ENCODE measurements at regions not wholly inside any gene's neighbourhood (a gene's known extent, or its start where the extent isn't known, plus 50 kb on each side); places are given as distances from the start of the nearest gene placed in this dataset.
"Not testable (repeated sequence)": the region's sequence is repeated elsewhere in the genome, so short reads cannot be mapped to it uniquely, and the experiment has no call there.

DNA sequence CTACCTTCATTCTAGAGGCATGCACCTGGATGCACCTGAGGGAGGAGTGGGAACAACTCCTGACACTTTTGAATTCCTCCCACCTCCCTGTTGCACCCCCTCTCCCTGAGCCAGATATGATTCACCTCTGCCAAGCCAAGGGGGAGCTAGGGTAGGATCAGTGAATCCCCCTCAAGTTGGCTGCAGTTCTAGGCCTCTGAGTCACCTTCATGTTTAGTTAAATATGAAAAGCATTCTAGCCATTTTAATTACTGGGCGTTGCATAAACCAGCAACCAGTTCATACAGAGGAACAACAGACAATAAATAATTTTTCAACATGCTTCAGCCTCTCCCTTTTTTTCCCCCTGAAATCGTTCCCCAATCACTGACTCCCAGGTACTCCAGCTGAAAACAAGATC is 1440.2 kb downstream of the ADGRL3 start:
- TF ChIP-seq EZH2 (IDR thresholded peaks at IDR 0.05) (no peak), POLR2AphosphoS5 (IDR thresholded peaks at IDR 0.05; ENCODE audit: borderline replicate concordance, low read depth, low read length) (no peak), FOXP2 (optimal IDR thresholded peaks at IDR 0.05; ENCODE audit: control extremely low read depth, extremely low read length, insufficient read depth) (no peak)
- H3K27ac ChIP-seq: no peak overlapping the region
- H3K36me3 ChIP-seq (ENCODE audit: insufficient read depth, low read length): no peaks in the 10 kb centered on the region
- H3K9ac ChIP-seq (ENCODE audit: insufficient read length): no peak overlapping the region
- no peak for DNase-seq (ENCODE audit: low read depth, low spot score)
- no peak overlapping the region for H3K4me3 ChIP-seq
- H3K9me3 ChIP-seq (ENCODE audit: low read depth, low read length): no peaks in the 10 kb centered on the region

DNA sequence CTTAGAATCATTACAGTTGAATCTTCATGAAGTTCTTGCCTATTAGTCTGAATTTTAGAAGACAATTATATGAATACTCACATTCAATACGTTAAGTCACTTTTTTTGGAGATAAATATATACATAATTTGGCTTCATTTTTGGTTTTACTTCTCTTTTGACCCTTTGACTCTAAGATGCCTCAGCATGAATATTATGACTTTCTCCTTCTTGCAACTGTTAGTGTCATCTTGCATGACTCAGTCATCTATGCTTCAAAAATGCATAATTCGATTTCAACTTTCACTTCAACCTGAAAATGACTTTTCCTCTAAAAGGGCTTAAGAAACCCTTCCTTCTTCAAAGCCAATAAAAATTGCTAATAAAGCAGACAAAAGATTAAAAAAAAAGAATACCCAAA is 1427.5 kb downstream of the ADGRL3 start:
- no peak overlapping the region for H3K9ac ChIP-seq (ENCODE audit: insufficient read length)
- H3K9me3 ChIP-seq (ENCODE audit: low read depth, low read length): no peaks in the 10 kb centered on the region
- TF ChIP-seq EZH2 (IDR thresholded peaks at IDR 0.05) (no peak), POLR2AphosphoS5 (IDR thresholded peaks at IDR 0.05; ENCODE audit: borderline replicate concordance, low read depth, low read length) (no peak), FOXP2 (optimal IDR thresholded peaks at IDR 0.05; ENCODE audit: control extremely low read depth, extremely low read length, insufficient read depth) (no peak)
- no peak for DNase-seq (ENCODE audit: low read depth, low spot score)
- H3K4me3 ChIP-seq: no peak overlapping the region
- H3K27ac ChIP-seq: no peak overlapping the region
- H3K36me3 ChIP-seq (ENCODE audit: insufficient read depth, low read length): no peaks in the 10 kb centered on the region

DNA sequence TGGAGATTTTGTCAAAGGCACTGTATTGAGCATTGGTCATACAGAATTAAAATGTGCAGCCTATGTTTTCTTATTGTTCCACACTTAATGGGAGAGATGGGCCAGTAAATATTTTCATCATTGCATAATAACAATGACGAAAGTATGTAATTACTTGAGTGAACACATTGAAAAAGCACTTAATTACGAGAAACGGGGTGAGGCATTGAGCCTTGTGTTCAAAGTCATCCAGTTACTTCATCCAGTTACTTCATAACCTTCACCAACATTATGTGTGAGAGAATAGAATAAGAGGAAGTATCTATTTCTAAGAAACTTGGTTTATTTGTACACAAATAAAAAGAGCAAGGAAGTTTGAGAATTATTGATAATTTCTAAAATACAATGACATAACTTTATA is 1427.0 kb downstream of the ADGRL3 start:
- H3K36me3 ChIP-seq (ENCODE audit: insufficient read depth, low read length): no peaks in the 10 kb centered on the region
- TF ChIP-seq EZH2 (IDR thresholded peaks at IDR 0.05) (no peak), FOXP2 (optimal IDR thresholded peaks at IDR 0.05; ENCODE audit: control extremely low read depth, extremely low read length, insufficient read depth) (no peak), POLR2AphosphoS5 (IDR thresholded peaks at IDR 0.05; ENCODE audit: borderline replicate concordance, low read depth, low read length) (no peak)
- no peaks in the 10 kb centered on the region for H3K9me3 ChIP-seq (ENCODE audit: low read depth, low read length)
- DNase-seq (ENCODE audit: low read depth, low spot score): no peak
- no peak overlapping the region for H3K27ac ChIP-seq
- no peak overlapping the region for H3K4me3 ChIP-seq
- H3K9ac ChIP-seq (ENCODE audit: insufficient read length): no peak overlapping the region

DNA sequence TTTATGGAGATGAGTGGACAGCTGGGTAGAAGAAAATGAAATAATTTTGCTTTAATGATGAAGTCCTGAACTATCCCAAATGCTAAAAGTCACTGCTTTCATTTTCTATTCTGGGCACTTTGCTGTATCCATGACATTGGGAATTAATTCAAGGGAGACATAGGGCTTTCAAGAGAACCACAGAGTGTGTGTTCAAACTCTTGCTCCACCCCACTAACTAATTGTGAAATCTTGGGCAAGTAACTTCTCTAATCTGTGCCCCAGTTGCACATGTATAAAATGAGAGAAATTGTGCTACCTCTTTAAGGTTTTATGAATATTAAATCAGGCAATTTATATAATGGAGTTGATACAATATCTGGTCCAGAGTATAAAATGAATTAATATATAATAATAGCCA is 1422.0 kb downstream of the ADGRL3 start:
- Histone ChIP-seq H3K9me3 (ENCODE audit: low read depth, low read length) (no peaks in the 10 kb centered on the region), H3K27ac (no peak overlapping the region), H3K9ac (ENCODE audit: insufficient read length) (no peak overlapping the region), H3K36me3 (ENCODE audit: insufficient read depth, low read length) (no peaks in the 10 kb centered on the region), H3K4me3 (no peak overlapping the region)
- TF ChIP-seq EZH2 (IDR thresholded peaks at IDR 0.05): no peak
- no peak for TF ChIP-seq POLR2AphosphoS5 (IDR thresholded peaks at IDR 0.05; ENCODE audit: borderline replicate concordance, low read depth, low read length)
- TF ChIP-seq FOXP2 (optimal IDR thresholded peaks at IDR 0.05; ENCODE audit: control extremely low read depth, extremely low read length, insufficient read depth): no peak
- DNase-seq (ENCODE audit: low read depth, low spot score): no peak

DNA sequence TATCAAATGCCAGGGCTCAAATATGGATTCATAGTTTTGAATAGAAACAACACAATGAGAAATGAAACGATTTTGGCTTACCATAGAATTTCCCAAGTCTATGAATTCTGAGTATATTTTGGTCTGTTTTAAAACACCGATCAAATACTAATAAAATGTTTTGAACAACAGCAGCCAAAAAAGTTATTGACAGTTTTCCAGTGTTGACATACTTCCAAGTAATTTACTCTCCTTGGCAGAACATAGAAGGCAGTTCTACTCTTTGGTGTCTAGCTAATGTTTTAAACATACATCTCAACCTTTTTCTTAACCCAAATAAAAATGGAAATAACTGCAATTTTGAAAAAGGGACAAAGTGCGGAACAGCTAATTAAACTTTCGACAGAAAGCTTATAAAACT is 1419.8 kb downstream of the ADGRL3 start:
- Histone ChIP-seq H3K9me3 (ENCODE audit: low read depth, low read length) (no peaks in the 10 kb centered on the region), H3K36me3 (ENCODE audit: insufficient read depth, low read length) (no peaks in the 10 kb centered on the region), H3K4me3 (no peak overlapping the region), H3K9ac (ENCODE audit: insufficient read length) (no peak overlapping the region), H3K27ac (no peak overlapping the region)
- DNase-seq (ENCODE audit: low read depth, low spot score): no peak
- no peak for TF ChIP-seq FOXP2 (optimal IDR thresholded peaks at IDR 0.05; ENCODE audit: control extremely low read depth, extremely low read length, insufficient read depth)
- no peak for TF ChIP-seq EZH2 (IDR thresholded peaks at IDR 0.05)
- TF ChIP-seq POLR2AphosphoS5 (IDR thresholded peaks at IDR 0.05; ENCODE audit: borderline replicate concordance, low read depth, low read length): no peak

DNA sequence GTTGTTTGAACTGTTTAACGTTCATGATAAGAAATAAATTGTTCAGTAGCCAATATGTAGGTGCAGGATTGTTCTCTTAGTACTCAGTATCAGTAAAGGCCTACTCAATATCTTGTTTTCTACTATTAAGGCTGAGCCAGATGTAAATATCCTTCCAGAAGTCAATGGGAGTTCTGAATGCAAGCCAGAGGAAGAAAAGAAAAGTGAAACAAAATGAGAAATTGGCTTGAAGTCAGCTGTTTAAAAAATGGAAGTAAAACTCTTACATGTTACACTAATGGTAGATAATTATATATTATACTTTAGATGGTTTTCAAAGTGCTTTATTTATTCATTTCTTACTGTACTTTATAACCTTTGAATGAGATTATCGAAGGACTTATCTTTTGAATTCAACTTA is 1417.9 kb downstream of the ADGRL3 start:
- no peak overlapping the region for H3K9ac ChIP-seq (ENCODE audit: insufficient read length)
- H3K27ac ChIP-seq: no peak overlapping the region
- TF ChIP-seq FOXP2 (optimal IDR thresholded peaks at IDR 0.05; ENCODE audit: control extremely low read depth, extremely low read length, insufficient read depth) (no peak), POLR2AphosphoS5 (IDR thresholded peaks at IDR 0.05; ENCODE audit: borderline replicate concordance, low read depth, low read length) (no peak), EZH2 (IDR thresholded peaks at IDR 0.05) (no peak)
- H3K4me3 ChIP-seq: no peak overlapping the region
- no peaks in the 10 kb centered on the region for H3K9me3 ChIP-seq (ENCODE audit: low read depth, low read length)
- no peaks in the 10 kb centered on the region for H3K36me3 ChIP-seq (ENCODE audit: insufficient read depth, low read length)
- no peak for DNase-seq (ENCODE audit: low read depth, low spot score)

DNA sequence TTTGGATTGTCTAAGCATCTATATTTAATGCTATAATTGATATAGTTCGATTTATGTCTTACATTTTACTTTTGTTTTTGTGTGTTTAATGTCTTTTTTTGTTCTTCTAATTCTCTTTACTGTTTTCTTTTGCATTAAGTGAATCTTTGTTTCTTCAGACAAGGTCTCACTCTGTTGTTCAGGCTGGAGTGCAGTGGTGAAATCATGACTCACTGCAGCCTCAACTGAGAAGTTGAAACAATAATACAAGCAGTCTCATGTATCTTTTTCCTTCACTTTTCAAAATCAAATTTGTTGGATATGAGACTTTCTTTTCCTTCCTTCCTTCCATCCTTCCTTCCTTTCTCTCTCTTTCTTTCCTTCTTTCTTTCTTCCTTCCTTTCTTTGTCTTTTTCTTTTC is 1401.6 kb downstream of the ADGRL3 start:
- DNase-seq (ENCODE audit: low read depth, low spot score): no peak
- H3K4me3 ChIP-seq: no peak overlapping the region
- TF ChIP-seq POLR2AphosphoS5 (IDR thresholded peaks at IDR 0.05; ENCODE audit: borderline replicate concordance, low read depth, low read length): no peak
- no peak for TF ChIP-seq EZH2 (IDR thresholded peaks at IDR 0.05)
- no peak for TF ChIP-seq FOXP2 (optimal IDR thresholded peaks at IDR 0.05; ENCODE audit: control extremely low read depth, extremely low read length, insufficient read depth)

DNA sequence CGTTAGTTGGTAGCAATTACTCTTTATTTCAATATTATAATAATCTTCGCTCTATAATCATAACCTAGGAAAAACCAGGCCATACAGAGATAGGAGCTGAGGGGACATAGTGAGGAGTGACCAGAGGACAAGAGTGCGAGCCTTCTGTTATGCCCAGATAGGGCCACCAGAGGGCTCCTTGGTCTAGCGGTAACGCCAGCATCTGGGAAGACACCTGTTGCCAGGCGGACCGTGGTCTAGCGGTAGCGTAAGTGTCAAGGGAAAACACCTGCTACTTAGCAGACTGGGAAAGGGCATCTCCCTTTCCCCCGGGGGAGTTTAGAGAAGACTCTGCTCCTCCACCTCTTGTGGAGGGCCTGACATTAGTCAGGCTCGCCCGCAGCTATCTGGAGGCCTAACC is 1395.1 kb downstream of the ADGRL3 start:
- not testable (repeated sequence) for H3K27ac ChIP-seq; H3K9me3 ChIP-seq (ENCODE audit: low read depth, low read length); H3K9ac ChIP-seq (ENCODE audit: insufficient read length); H3K36me3 ChIP-seq (ENCODE audit: insufficient read depth, low read length); H3K4me3 ChIP-seq; DNase-seq (ENCODE audit: low read depth, low spot score)

More for the DNA sequence above, 1401.6 kb downstream of the ADGRL3 start:
- Histone ChIP-seq H3K36me3 (ENCODE audit: insufficient read depth, low read length) (no peaks in the 10 kb centered on the region), H3K27ac (no peak overlapping the region), H3K9me3 (ENCODE audit: low read depth, low read length) (no peaks in the 10 kb centered on the region), H3K9ac (ENCODE audit: insufficient read length) (no peak overlapping the region)

DNA sequence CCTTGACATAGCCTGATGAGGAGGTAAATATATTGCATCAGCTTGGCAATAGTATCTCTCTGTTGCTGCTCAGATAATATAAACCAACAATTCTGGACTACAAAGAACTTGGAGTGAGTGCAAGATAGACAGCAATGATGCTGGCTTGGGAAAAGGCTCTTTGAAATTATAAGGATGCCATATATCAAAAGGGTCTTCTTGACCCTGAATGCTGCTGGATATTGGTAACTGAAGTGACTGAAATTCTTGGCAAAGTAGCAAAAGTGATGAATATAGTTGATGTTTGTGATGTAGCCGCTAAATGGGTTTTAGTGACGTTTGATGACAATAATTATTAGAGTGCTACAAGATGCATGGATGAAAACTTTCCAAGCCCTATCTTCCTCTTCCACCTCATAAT is 1391.6 kb downstream of the ADGRL3 start:
- H3K4me3 ChIP-seq: no peak overlapping the region
- no peak for TF ChIP-seq POLR2AphosphoS5 (IDR thresholded peaks at IDR 0.05; ENCODE audit: borderline replicate concordance, low read depth, low read length)
- TF ChIP-seq EZH2 (IDR thresholded peaks at IDR 0.05): no peak
- TF ChIP-seq FOXP2 (optimal IDR thresholded peaks at IDR 0.05; ENCODE audit: control extremely low read depth, extremely low read length, insufficient read depth): no peak
- DNase-seq (ENCODE audit: low read depth, low spot score): no peak
- H3K36me3 ChIP-seq (ENCODE audit: insufficient read depth, low read length): no peaks in the 10 kb centered on the region
- H3K9ac ChIP-seq (ENCODE audit: insufficient read length): no peak overlapping the region
- no peaks in the 10 kb centered on the region for H3K9me3 ChIP-seq (ENCODE audit: low read depth, low read length)
- no peak overlapping the region for H3K27ac ChIP-seq

Data from SK-N-MC (cell line).